Tibial nerve (tissue), 4 donors: ENCODE measurements at regions not wholly inside any gene's neighbourhood (a gene's known extent, or its start where the extent isn't known, plus 50 kb on each side); places are given as distances from the start of the nearest gene placed in this dataset.
A peak's percentile ranks its signal among the peaks of the same experiment; 100 is the strongest.

ENCODE experiments used
- DNase-seq, 2 donors: peaks; one replicate each; pipeline ENCODE4 v3.0.0-alpha.2; 2019; ENCODE audit warnings: low spot score in 2 of 2
- H3K27ac ChIP-seq, 4 donors: fragments of 200-600 bp; sonication (generic) in 3 of 4; one replicate each; pipeline ENCODE4 v1.5.1; 2017 to 2019; ENCODE audit warnings: mild to moderate bottlenecking in 1 of 4
- H3K27me3 ChIP-seq, 2 donors: fragments of 200-600 bp; sonication (generic) in 1 of 2; one replicate each; pipeline versions ENCODE4 v1.5.1 to v1.6.0; 2017 to 2019
- H3K36me3 ChIP-seq, 3 donors: fragments of 200-600 bp; sonication (generic); one replicate each; pipeline ENCODE4 v1.5.1; 2018 to 2019
- H3K4me1 ChIP-seq, 4 donors: fragments of 200-600 bp; sonication (generic) in 3 of 4; one replicate each; pipeline ENCODE4 v1.5.1; 2017 to 2019
- H3K4me3 ChIP-seq, 4 donors: fragments of 200-600 bp; sonication (generic) in 3 of 4; one replicate each; pipeline ENCODE4 v1.5.1; 2017 to 2019; ENCODE audit warnings: mild to moderate bottlenecking in 1 of 4, moderate library complexity in 1 of 4
- H3K9me3 ChIP-seq, 4 donors: fragments of 200-600 bp; sonication (generic) in 3 of 4; one replicate each; pipeline ENCODE4 v1.5.1; 2017 to 2019
- EP300 ChIP-seq, 2 donors: sonication (generic); formaldehyde crosslinking; IDR thresholded peaks; one replicate each; pipeline ENCODE4 v1.6.1; 2017; ENCODE audit warnings: antibody characterized with exemption in 2 of 2, mild to moderate bottlenecking in 1 of 2
- POLR2A ChIP-seq, 2 donors: fragments of 450-650 bp; IDR thresholded peaks; one replicate each; pipeline ENCODE4 v1.6.1; 2017; ENCODE audit warnings: antibody characterized with exemption in 2 of 2, mild to moderate bottlenecking in 2 of 2, moderate library complexity in 2 of 2
- WGBS, 2 donors: methylation state at CpG; one replicate each; pipeline ENCODE4 v1.1.5; 2018; 5-methylcytosine and 5-hydroxymethylcytosine counted together
- TF ChIP-seq, protein P1 (sequence below), 5 experiments: fragments of 200-600 bp in 3 of 5; fragments of 450-650 bp in 2 of 5; sonication (generic) in 3 of 5; IDR thresholded peaks; one replicate each; pipeline ENCODE4 v1.5.1; 2016 to 2019; ENCODE audit warnings: antibody characterized with exemption in 5 of 5, mild to moderate bottlenecking in 3 of 5, moderate library complexity in 2 of 5

DNA sequence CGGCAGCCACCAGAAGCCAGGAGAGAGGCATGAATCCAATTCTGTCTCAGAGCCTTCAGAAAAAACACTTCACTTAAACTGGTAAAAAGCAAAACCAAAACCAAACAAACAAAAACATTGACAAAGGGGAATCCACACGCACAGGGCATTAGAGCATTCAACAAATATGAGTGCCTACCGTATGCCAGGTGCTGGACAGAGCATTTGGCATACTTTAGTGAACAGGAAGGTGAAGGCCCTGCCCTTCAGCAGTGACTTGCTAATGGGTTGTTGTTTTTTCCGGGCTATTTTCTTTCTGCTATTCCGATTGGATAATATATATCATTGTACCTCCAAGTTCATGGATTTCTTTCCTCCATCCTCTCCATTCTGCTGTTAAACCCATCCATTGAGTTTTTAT, 71.7 kb upstream of the RUFY1 start:
- no peak overlapping the region for H3K4me3 ChIP-seq
- no peaks in the 10 kb centered on the region for H3K36me3 ChIP-seq
- 85% methylated on average over 5 of the region's 5 CpGs for WGBS, 2 donors
- no peak for DNase-seq
- H3K27ac ChIP-seq: no peak overlapping the region
- H3K4me1 ChIP-seq: no peaks in the 10 kb centered on the region
- H3K27me3 ChIP-seq: no peaks in the 10 kb centered on the region
- no peaks in the 10 kb centered on the region for H3K9me3 ChIP-seq
- TF ChIP-seq POLR2A (IDR thresholded peaks at IDR 0.05) (no peak), EP300 (IDR thresholded peaks at IDR 0.05) (no peak)
- TF ChIP-seq, protein P1, sequence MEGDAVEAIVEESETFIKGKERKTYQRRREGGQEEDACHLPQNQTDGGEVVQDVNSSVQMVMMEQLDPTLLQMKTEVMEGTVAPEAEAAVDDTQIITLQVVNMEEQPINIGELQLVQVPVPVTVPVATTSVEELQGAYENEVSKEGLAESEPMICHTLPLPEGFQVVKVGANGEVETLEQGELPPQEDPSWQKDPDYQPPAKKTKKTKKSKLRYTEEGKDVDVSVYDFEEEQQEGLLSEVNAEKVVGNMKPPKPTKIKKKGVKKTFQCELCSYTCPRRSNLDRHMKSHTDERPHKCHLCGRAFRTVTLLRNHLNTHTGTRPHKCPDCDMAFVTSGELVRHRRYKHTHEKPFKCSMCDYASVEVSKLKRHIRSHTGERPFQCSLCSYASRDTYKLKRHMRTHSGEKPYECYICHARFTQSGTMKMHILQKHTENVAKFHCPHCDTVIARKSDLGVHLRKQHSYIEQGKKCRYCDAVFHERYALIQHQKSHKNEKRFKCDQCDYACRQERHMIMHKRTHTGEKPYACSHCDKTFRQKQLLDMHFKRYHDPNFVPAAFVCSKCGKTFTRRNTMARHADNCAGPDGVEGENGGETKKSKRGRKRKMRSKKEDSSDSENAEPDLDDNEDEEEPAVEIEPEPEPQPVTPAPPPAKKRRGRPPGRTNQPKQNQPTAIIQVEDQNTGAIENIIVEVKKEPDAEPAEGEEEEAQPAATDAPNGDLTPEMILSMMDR (IDR thresholded peaks at IDR 0.05): no peak

DNA sequence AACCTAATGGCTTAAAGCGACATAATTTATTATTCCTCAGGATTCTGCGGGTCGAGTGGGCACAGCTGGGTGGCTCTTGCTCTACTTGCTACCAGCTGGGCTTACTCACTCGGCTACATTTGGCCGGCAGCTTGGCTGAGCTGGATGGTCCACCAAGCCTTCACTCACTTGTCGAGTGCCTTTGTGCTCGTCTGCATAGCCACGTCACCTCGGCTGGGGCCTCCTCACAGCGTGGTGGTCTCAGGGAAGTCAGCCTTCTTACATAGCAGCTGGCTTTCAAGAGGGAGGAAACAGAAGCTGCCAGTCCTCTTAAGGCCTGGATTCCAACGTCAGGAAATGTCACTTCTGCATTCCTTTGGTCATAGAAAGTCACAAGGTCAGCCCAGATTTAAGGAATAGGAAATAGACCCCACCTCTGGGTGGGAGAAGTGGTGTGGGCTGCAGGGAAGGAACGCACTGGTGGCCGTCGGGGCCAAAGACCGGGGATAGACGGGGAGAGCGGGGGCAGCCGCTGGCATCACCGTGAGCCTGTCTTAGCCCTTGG, 75.1 kb upstream of the RUFY1 start:
- H3K27ac ChIP-seq: no peak overlapping the region
- WGBS, 2 donors: 51 to 65% methylated on average over 19 of the region's 19 CpGs

DNA sequence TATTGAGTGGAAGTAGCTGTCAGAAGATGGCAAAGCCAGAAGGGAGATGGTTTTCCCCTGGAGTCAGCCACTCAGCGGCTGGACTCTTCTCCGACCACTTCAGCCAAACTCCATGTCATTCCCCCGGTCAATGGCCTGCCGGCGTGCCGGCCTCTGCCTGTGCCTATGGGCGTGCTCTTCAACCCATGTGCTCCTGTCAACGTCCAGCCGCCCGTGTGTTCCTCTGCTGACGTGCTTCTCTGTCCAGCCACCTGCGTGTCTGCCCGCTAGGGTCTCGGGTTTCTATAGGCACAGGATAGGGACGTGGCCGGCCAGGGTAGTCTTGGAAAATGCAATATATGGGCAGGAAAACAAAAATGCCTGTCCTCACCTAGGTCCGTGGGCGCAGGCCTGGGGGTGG, 77.7 kb upstream of the RUFY1 start:
- TF ChIP-seq EP300 (IDR thresholded peaks at IDR 0.05): no peak
- TF ChIP-seq POLR2A (IDR thresholded peaks at IDR 0.05): no peak
- TF ChIP-seq, protein P1 (IDR thresholded peaks at IDR 0.05): no peak
- Histone ChIP-seq H3K4me1 (no peaks in the 10 kb centered on the region), H3K27me3 (no peaks in the 10 kb centered on the region), H3K4me3 (no peak overlapping the region), H3K36me3 (no peaks in the 10 kb centered on the region), H3K9me3 (no peaks in the 10 kb centered on the region), H3K27ac (no peak overlapping the region)
- 82 to 83% methylated on average over 18 of the region's 18 CpGs for WGBS, 2 donors
- DNase-seq: no peak

More for the DNA sequence above, 75.1 kb upstream of the RUFY1 start:
- Histone ChIP-seq H3K4me1 (no peaks in the 10 kb centered on the region), H3K36me3 (no peaks in the 10 kb centered on the region), H3K4me3 (no peak overlapping the region), H3K9me3 (no peaks in the 10 kb centered on the region), H3K27me3 (no peaks in the 10 kb centered on the region)
- peak in 1 of 2 donors; percentile 8 for DNase-seq
- TF ChIP-seq EP300 (IDR thresholded peaks at IDR 0.05) (no peak), POLR2A (IDR thresholded peaks at IDR 0.05) (no peak)
- TF ChIP-seq, protein P1 (IDR thresholded peaks at IDR 0.05): no peak

DNA sequence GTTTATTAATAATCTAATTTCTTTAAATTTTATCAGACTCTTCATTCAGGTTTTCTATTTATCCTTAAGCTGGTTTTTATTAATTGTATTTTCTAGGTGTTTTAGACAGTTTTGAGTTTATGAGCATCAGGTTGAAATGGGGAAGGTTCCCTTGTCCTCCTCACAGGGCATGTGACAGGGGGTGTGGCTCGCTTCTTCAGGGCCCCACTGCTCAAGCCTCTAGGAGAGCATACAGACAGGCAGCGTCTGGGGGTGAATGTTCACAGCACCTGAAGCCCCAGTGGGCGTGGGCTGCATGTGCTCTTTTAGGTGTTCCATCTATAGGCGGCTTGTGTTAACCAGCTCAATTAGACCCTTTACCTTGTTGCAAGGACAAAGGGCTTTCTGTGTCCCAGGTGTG, 78.2 kb upstream of the RUFY1 start:
- H3K4me1 ChIP-seq: no peaks in the 10 kb centered on the region
- no peak for DNase-seq
- WGBS, 2 donors: 63 to 64% methylated on average over 4 of the region's 4 CpGs
- TF ChIP-seq EP300 (IDR thresholded peaks at IDR 0.05) (no peak), POLR2A (IDR thresholded peaks at IDR 0.05) (no peak)
- TF ChIP-seq, protein P1 (IDR thresholded peaks at IDR 0.05): no peak
- peaks cover 0 to 1% (median 0%) of the 10 kb centered on the region in 4 donors for H3K9me3 ChIP-seq
- no peak overlapping the region for H3K27ac ChIP-seq
- no peaks in the 10 kb centered on the region for H3K27me3 ChIP-seq
- H3K36me3 ChIP-seq: no peaks in the 10 kb centered on the region
- H3K4me3 ChIP-seq: no peak overlapping the region

DNA sequence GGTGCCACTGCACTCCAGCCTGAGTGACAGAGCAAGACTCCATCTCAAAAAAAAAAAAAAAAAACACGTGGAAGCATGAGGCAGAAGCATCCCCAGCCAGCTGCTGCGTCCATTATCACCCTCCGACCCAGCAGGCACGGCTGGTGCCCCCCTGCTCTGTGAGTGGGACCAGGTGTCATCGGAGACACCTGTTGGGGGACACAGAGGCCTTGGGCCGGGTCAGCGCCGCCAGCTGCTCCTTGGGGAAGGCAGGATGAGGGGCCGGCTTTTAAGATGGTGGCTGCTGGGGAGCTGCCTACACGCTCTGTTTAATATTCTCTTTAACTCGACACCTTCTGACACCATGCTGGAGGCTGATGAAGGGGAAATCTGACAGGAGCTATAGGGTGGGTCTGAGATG, 80.2 kb upstream of the RUFY1 start:
- TF ChIP-seq EP300 (IDR thresholded peaks at IDR 0.05) (no peak), POLR2A (IDR thresholded peaks at IDR 0.05) (no peak)
- TF ChIP-seq, protein P1 (IDR thresholded peaks at IDR 0.05): no peak
- Histone ChIP-seq H3K4me1 (no peaks in the 10 kb centered on the region), H3K27me3 (no peaks in the 10 kb centered on the region), H3K4me3 (no peak overlapping the region), H3K36me3 (no peaks in the 10 kb centered on the region), H3K27ac (no peak overlapping the region), H3K9me3 (peaks cover 0 to 15% (median 0%) of the 10 kb centered on the region in 4 donors)
- no peak for DNase-seq
- WGBS, 2 donors: 78% methylated on average over 11 of the region's 11 CpGs
